HG03354 (cell line): ENCODE measurements at regions not wholly inside any gene's neighbourhood (a gene's known extent, or its start where the extent isn't known, plus 50 kb on each side); places are given as distances from the start of the nearest gene placed in this dataset.
"Not testable (repeated sequence)": the region's sequence is repeated elsewhere in the genome, so short reads cannot be mapped to it uniquely, and the experiment has no call there.

Source experiments
- ATAC-seq: cut with Tn5 transposase; IDR thresholded peaks from one replicate; pipeline ENCODE4 v1.9.1; 2021; ENCODE audit warnings: mild to moderate bottlenecking; ENCODE audit not compliant: unreplicated experiment, poor library complexity, severe bottlenecking

- ATAC-seq = no peak
Observed at GRCh38 chr2:53233759-53234547, 533.7 kb upstream of the CHAC2 start.

DNA sequence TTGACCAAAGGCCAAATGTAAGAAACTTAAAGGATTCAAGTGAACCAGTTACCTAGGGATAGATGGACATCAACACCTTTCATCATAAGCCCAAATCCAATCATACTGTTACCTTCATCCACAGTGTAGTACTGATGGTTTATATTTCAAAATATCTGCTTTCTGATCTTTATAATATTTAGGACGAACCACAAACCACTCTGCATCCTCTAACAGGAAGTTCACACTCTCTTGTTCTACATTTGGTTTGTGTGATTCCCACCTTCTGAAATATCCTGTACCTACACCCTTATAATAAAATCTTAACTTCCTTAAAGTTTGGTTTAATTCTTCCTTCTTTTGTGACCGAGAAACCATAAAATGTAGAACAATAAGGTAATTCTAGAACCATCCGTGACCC lies 535.7 kb upstream of the CHAC2 start:
- ATAC-seq = no peak

- no peak for ATAC-seq
Observed at GRCh38 chr2:53230691-53231090, 536.9 kb upstream of the CHAC2 start.

- no peak for ATAC-seq
Observed at GRCh38 chr2:53227535-53227934, 540.1 kb upstream of the CHAC2 start.

DNA sequence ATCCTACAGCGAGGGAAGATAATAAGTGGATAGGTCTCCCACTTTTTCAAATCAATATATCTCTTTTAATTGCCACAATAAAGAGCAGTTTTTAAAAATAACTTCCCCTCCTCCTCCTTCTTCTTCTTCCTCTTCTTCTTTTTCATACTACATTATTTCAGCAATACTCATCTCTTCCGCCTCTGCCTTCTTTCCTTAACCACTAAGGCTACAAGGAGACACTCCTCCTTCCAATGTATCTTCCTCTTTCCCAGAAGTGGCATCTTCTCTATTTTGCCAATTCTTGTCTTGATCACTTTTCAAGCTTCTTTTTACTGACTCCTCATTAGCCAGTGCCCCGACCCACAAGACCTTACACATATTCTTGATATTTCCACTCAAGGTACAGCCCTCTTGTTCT lies 546.6 kb upstream of the CHAC2 start:
- ATAC-seq = no peak

DNA sequence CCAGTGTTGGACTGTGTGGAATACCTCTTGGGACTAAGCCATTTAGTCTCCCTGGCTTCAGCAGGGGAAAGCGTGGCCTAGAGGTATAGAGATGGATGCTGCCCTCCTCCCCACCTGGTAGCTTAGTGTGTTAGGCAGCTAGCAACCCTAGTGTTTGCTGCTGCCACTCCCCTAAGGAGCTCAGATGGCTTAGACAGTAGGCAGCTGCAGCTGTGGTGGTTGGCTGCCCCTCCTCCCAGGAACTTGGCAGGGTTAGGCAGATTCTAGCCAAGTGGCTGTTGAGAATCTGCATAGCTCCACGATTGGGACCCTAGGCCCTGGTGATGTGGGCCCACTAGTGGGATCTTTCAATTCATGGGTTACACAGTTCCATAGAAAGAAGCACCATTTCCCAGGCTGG lies 550.4 kb upstream of the CHAC2 start:
- no peak for ATAC-seq

- no peak for ATAC-seq
Observed at GRCh38 chr2:53216805-53217204, 550.8 kb upstream of the CHAC2 start.

DNA sequence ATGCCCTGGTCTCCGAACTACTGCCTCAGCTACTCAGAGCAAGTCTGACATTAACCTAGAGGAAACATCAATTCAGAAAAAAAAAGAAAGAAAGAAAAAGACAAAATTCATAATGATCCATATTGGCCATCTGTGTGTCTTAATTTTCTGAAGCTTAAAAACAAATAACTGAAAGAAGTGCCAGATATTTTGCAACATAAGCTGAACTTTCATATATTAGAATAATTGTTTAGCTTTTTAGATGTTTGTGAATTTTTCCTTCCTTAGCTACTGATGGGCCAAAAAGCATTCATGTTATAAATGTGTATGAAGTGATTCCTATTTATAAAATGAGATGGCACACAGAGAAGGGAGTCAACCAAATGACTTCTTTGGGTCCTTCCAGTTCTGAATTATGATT lies 555.0 kb upstream of the CHAC2 start:
- ATAC-seq = no peak

GRCh38 chr2:53211201-53211774 lies 556.3 kb upstream of the CHAC2 start:
- ATAC-seq = no peak

DNA sequence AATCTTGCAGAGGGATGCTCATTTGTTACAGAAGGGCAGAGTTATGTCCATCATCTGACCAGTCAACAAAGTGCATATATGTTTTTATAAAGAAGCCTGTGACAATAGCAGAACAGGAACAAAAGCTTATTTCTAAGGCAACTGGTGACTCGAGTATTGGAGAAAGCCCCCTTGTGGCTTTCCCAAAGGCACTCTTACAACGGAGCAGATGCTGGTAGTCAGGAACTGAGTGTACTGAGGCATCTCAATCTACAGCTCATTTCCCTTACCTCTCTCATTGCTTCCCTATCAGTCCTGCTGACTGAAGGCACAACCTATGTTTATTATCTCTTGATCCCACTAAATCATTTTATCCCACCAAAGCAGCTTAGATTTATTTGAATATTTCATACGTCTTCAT lies 557.1 kb upstream of the CHAC2 start:
- no peak for ATAC-seq

DNA sequence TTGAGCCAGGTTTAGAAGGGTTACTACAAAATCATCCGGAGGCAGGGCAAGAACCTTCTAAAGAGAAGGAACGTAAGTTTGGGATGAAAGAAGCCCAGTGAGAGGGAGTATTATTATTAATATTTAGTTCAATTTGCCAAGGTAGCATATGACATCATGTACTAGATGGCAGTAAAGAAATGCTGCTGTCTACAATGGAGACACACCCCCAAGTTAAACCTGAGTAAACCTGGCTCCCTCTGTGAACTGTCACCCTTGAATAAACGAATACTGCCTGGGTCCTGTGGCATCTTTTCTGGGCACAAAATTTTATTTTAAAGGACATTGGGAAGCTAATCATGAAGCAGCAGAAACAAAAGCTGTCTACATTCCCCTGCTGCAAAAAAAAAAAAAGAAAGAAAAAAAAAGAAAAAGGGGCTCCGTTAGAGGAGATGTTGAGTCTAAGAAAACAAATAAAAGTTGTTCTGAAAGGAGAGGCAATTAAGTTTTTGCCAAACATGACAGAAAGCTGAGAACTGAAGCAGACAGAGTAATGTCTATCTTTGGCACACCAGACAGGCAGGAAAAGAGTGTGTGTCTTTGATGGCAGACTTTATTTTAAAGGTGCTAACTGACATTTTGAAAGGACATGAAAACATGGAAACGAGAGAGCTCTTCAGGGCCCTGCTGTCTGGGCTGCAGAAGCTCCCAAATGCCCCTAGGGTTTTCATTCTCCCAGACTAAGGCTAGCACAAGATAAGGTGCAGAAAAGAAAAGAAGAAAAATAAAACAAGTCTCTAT lies 557.7 kb upstream of the CHAC2 start:
- ATAC-seq = no peak

DNA sequence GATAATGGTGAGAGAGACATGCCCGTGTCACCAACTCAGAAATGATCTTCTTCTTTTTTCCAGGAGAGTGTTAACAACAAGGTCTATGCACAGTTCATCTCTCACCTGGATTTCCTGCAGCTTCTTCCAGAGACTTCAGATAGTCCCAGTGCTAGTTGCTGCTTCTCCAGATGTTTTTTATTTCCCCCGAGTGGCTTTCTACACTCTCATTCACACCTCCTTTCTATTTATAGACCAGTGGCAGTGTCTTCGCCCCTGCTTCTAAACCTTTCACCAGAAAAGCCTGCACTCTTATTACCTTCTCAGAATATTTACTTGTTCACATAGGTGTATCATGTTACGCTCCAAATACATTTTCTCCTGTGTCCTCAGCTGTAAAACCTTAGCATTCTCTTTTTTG lies 558.8 kb upstream of the CHAC2 start:
- ATAC-seq = no peak

- not testable (repeated sequence) for ATAC-seq
Observed at GRCh38 chr2:53206226-53206625, 561.4 kb upstream of the CHAC2 start.

DNA sequence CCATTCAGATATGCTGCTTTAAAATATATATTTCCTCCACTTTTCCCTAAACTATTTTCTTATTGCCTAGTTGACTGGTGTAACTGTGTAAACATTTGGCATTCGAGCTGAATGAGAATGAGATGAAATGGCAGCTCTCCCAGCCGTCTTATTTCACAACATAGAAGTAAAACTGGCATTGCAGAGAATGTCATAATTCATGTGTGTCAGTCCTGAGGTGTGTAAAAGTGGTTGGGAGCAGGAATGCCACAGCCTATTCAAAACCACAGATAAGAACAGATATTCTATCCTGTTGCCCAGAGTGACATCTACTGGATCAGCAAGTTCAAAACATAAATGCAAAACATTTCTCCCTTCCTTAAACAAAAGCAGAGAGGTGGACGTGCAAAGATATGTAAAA lies 565.5 kb upstream of the CHAC2 start:
- ATAC-seq = no peak

DNA sequence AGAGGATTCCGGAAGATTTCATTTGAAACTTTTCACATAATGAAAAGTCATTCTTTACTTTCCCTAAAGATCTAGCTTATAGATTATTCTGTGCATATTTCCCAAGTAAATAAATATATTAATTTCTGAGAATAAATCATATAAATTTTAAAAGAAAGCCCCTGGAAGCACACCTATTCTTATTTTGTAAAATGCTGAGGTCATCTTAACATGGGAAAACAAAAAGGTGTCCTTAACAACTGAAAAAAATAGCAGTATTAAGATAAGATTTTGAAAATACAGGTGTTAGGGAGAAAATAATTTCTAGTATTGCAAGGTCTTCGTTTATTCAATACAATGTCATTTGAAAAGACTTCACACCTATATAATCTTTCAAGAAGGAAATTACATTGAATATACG lies 567.5 kb upstream of the CHAC2 start:
- ATAC-seq = no peak

DNA sequence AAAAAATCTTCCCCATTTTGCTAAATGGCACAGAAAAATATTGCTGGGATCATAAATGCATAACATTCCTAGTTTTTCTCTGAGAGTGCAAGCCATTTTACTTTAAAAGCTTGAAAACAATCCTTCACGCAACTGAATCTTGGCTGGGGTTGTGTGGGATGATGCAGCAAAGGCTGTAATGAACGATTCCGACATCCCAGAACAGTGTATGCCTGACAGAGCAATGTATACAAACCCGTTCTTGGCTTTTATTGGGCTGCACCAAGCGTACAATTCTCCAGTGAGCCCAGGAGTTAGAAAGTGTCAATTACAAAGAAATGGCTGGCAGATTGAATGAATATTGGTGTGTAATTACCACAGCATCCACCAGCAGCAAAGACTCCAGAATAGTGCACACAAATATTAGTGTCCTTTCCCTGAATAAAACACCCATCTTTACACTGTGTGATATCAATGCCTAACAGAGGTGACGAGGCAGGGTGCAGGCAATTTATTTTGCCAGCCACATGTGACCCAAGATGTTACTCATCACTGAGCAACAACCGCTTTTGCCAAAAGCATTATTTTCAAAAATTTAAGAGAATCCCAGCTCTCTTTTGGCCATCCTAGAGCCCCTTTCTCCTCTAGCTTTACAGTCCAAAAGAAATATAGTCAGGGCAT lies 578.6 kb upstream of the CHAC2 start:
- no peak for ATAC-seq

GRCh38 chr2:53183581-53183980 lies 584.0 kb upstream of the CHAC2 start:
- ATAC-seq = no peak

GRCh38 chr2:53182601-53183000 lies 585.0 kb upstream of the CHAC2 start:
- ATAC-seq = no peak

DNA sequence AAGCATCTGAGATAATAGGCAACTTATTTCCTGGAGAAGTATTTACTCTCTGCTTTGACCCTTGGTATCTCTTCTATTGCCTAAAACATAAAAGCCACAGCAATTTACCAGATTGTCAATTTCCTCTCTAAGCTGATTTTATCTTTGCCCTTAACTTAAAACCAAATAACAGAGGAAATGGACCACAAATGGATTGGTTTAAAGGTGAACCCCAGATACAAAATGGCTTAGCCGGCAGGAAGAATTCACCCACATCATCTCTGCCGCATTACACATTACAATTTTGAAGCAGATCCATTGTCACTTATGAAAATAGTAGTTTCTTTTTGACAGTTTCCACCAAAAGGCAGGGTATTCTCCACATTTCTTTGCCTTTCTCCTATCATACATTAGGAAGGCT lies 585.8 kb upstream of the CHAC2 start:
- no peak for ATAC-seq

- no peak for ATAC-seq
Observed at GRCh38 chr2:53177327-53177726, 590.3 kb upstream of the CHAC2 start.
